WTC11 (cell line): ENCODE measurements at regions not wholly inside any gene's neighbourhood (a gene's known extent, or its start where the extent isn't known, plus 50 kb on each side); places are given as distances from the start of the nearest gene placed in this dataset.

Experiments
- EMX1 ChIP-seq: fragments of 250-450 bp; sonication (Bioruptor Pico); IDR thresholded peaks from 2 replicates; pipeline ENCODE4 v1.8.0; 2021; ENCODE audit warnings: mild to moderate bottlenecking
- JUN ChIP-seq: sonication (generic); formaldehyde crosslinking; IDR thresholded peaks from 2 replicates; pipeline ENCODE4 v1.8.0; 2023; ENCODE audit warnings: mild to moderate bottlenecking, missing genetic modification reagents
- NR3C1 ChIP-seq: sonication (generic); formaldehyde crosslinking; conservative IDR thresholded peaks from 2 replicates; pipeline ENCODE4 v1.8.1; 2023; ENCODE audit warnings: low read depth, mild to moderate bottlenecking, missing genetic modification reagents
- RORB ChIP-seq: fragments of 250-450 bp; sonication (Bioruptor Pico); IDR thresholded peaks from 2 replicates; pipeline ENCODE4 v1.9.0; 2021; ENCODE audit warnings: mild to moderate bottlenecking
- TEAD4 ChIP-seq: sonication (generic); formaldehyde crosslinking; IDR thresholded peaks from 2 replicates; pipeline ENCODE4 v1.8.0; 2022; ENCODE audit warnings: mild to moderate bottlenecking, missing genetic modification reagents
- ZNF423 ChIP-seq: fragments of 250-450 bp; sonication (Bioruptor Pico); IDR thresholded peaks from 2 replicates; pipeline ENCODE4 v2.1.2; 2022; ENCODE audit warnings: mild to moderate bottlenecking, moderate library complexity
- TF ChIP-seq, protein P1 (sequence below): fragments of 200-600 bp; IDR thresholded peaks from 2 replicates; pipeline ENCODE4 v1.8.0; 2022; ENCODE audit warnings: antibody characterized with exemption
- TF ChIP-seq, protein P2 (sequence below): sonication (generic); formaldehyde crosslinking; IDR thresholded peaks from 2 replicates; pipeline ENCODE4 v1.8.1; 2022; ENCODE audit warnings: low read depth, mild to moderate bottlenecking, moderate library complexity, missing genetic modification reagents, borderline replicate concordance
- TF ChIP-seq, protein P3 (sequence below): sonication (generic); formaldehyde crosslinking; conservative IDR thresholded peaks from 2 replicates; pipeline ENCODE4 v1.8.1; 2022; ENCODE audit warnings: mild to moderate bottlenecking, missing genetic modification reagents
- TF ChIP-seq, protein P4 (sequence below): fragments of 250-450 bp; sonication (Bioruptor Pico); IDR thresholded peaks from 2 replicates; pipeline ENCODE4 v1.9.0; 2021; ENCODE audit warnings: mild to moderate bottlenecking
- TF ChIP-seq, protein P5 (sequence below): sonication (generic); formaldehyde crosslinking; IDR thresholded peaks from 2 replicates; pipeline ENCODE4 v1.8.0; 2023; ENCODE audit warnings: mild to moderate bottlenecking, missing genetic modification reagents
- TF ChIP-seq, protein P6 (sequence below): sonication (generic); formaldehyde crosslinking; IDR thresholded peaks from 2 replicates; pipeline ENCODE4 v1.8.0; 2022; ENCODE audit warnings: mild to moderate bottlenecking, missing genetic modification reagents

DNA sequence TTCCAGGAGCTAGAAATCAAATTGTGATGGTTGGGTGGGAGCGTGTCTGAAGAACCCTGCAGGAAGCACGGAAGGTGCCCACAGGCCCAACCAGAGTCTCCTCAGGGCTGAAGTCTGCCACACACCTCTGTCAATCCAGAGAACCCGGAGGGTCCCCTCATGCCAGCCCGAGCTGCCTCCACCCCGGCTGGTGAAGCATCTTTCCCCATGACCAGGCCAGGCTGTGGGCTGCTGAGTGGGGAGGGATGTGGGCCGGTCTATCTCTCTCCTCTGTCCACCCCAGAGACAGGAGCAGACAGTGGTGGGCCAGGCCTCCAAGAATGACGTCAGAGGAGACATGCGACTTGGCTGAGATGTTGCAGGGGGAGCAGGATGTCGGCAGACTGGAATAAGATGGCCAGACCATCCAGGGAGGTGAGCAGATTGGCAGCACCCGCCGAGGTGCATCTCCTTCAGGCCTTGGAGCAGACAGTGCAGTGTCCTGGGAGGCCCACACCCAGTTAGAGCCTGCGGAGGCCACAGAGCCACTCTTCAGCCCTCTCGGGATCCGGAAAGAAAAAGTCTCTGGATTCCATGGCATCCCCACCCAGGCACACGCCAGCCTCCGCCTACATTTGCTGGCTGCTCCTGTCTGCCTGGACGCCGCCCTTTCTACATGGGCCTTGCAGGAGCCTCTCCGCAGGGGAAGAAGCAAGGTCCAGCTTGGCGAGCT lies 1524.9 kb downstream of the BRD1 start:
- TF ChIP-seq, protein P1, sequence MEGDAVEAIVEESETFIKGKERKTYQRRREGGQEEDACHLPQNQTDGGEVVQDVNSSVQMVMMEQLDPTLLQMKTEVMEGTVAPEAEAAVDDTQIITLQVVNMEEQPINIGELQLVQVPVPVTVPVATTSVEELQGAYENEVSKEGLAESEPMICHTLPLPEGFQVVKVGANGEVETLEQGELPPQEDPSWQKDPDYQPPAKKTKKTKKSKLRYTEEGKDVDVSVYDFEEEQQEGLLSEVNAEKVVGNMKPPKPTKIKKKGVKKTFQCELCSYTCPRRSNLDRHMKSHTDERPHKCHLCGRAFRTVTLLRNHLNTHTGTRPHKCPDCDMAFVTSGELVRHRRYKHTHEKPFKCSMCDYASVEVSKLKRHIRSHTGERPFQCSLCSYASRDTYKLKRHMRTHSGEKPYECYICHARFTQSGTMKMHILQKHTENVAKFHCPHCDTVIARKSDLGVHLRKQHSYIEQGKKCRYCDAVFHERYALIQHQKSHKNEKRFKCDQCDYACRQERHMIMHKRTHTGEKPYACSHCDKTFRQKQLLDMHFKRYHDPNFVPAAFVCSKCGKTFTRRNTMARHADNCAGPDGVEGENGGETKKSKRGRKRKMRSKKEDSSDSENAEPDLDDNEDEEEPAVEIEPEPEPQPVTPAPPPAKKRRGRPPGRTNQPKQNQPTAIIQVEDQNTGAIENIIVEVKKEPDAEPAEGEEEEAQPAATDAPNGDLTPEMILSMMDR: no peak
- TF ChIP-seq RORB (CRISPR knock-in tag) (no peak), EMX1 (CRISPR knock-in tag) (no peak), NR3C1 (CRISPR knock-in tag) (no peak), JUN (no peak), TEAD4 (no peak), ZNF423 (no peak)
- TF ChIP-seq, protein P2, sequence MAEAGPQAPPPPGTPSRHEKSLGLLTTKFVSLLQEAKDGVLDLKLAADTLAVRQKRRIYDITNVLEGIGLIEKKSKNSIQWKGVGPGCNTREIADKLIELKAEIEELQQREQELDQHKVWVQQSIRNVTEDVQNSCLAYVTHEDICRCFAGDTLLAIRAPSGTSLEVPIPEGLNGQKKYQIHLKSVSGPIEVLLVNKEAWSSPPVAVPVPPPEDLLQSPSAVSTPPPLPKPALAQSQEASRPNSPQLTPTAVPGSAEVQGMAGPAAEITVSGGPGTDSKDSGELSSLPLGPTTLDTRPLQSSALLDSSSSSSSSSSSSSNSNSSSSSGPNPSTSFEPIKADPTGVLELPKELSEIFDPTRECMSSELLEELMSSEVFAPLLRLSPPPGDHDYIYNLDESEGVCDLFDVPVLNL: no peak
- TF ChIP-seq, protein P3, sequence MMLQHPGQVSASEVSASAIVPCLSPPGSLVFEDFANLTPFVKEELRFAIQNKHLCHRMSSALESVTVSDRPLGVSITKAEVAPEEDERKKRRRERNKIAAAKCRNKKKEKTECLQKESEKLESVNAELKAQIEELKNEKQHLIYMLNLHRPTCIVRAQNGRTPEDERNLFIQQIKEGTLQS: no peak
- TF ChIP-seq, protein P4, sequence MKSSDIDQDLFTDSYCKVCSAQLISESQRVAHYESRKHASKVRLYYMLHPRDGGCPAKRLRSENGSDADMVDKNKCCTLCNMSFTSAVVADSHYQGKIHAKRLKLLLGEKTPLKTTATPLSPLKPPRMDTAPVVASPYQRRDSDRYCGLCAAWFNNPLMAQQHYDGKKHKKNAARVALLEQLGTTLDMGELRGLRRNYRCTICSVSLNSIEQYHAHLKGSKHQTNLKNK: no peak
- TF ChIP-seq, protein P5, sequence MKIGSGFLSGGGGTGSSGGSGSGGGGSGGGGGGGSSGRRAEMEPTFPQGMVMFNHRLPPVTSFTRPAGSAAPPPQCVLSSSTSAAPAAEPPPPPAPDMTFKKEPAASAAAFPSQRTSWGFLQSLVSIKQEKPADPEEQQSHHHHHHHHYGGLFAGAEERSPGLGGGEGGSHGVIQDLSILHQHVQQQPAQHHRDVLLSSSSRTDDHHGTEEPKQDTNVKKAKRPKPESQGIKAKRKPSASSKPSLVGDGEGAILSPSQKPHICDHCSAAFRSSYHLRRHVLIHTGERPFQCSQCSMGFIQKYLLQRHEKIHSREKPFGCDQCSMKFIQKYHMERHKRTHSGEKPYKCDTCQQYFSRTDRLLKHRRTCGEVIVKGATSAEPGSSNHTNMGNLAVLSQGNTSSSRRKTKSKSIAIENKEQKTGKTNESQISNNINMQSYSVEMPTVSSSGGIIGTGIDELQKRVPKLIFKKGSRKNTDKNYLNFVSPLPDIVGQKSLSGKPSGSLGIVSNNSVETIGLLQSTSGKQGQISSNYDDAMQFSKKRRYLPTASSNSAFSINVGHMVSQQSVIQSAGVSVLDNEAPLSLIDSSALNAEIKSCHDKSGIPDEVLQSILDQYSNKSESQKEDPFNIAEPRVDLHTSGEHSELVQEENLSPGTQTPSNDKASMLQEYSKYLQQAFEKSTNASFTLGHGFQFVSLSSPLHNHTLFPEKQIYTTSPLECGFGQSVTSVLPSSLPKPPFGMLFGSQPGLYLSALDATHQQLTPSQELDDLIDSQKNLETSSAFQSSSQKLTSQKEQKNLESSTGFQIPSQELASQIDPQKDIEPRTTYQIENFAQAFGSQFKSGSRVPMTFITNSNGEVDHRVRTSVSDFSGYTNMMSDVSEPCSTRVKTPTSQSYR (CRISPR knock-in tag): no peak
- TF ChIP-seq, protein P6, sequence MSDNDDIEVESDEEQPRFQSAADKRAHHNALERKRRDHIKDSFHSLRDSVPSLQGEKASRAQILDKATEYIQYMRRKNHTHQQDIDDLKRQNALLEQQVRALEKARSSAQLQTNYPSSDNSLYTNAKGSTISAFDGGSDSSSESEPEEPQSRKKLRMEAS: no peak
